ENCODE measurements at regions not wholly inside any gene's neighbourhood (a gene's known extent, or its start where the extent isn't known, plus 50 kb on each side); places are given as distances from the start of the nearest gene placed in this dataset.

DNA sequence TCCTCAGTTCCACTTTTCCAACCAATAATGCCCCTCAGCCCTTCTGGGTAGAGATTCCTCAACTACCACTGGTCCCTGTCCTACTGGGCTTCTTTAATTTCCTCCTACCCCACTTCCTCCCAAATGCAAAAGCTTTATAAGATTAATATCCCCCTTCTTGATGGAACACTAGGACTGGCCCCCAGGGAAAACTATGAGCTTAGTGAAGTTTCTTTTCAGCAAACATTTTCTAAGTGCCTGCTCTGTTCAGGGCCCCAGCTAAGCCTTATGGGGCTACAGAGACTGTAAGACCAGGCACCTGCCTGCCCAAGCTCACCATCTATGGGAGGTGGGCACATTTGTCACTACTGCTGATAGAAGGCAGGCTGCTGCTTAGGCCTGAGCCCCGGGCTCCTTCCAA is 79.4 kb downstream of the RPLP1 start:
- TF ChIP-seq GATA2 (IDR thresholded peaks at IDR 0.05; ENCODE audit: low read depth, low read length) (no peak), GATA3 (IDR thresholded peaks at IDR 0.05; ENCODE audit: low read depth, low read length) (no peak)
